H9 (cell line): ENCODE measurements at regions not wholly inside any gene's neighbourhood (a gene's known extent, or its start where the extent isn't known, plus 50 kb on each side); places are given as distances from the start of the nearest gene placed in this dataset.

ENCODE experiments used
- DNase-seq: peaks from one replicate; pipeline ENCODE4 v3.0.0-alpha.2; 2017
- H2AFZ ChIP-seq: one replicate; pipeline ENCODE4 v1.6.1; 2013; ENCODE audit warnings: mild to moderate bottlenecking, low read length, control low read depth, moderate library complexity
- H2AK5ac ChIP-seq: 2 replicates; pipeline ENCODE4 v1.6.1; 2013; ENCODE audit warnings: low read length, control low read depth, mixed read lengths; ENCODE audit not compliant: insufficient read length
- H2BK120ac ChIP-seq: one replicate; pipeline ENCODE4 v1.6.1; 2013; ENCODE audit warnings: low read depth, mild to moderate bottlenecking, low read length, control low read depth, inconsistent platforms; ENCODE audit not compliant: poor library complexity, severe bottlenecking
- H2BK12ac ChIP-seq: 2 replicates; pipeline ENCODE4 v1.6.1; 2013; ENCODE audit warnings: low read length, control low read depth, mixed read lengths, low read depth; ENCODE audit not compliant: insufficient read length
- H2BK15ac ChIP-seq: 2 replicates; pipeline ENCODE4 v1.6.1; 2013; ENCODE audit warnings: low read depth, low read length, control low read depth
- H2BK20ac ChIP-seq: one replicate; pipeline ENCODE4 v1.6.1; 2013; ENCODE audit warnings: low read depth, mild to moderate bottlenecking, low read length, control low read depth, inconsistent platforms; ENCODE audit not compliant: poor library complexity, severe bottlenecking
- H2BK5ac ChIP-seq: 2 replicates; pipeline ENCODE4 v1.6.1; 2013; ENCODE audit warnings: low read length, control low read depth, mixed read lengths; ENCODE audit not compliant: insufficient read length
- H3K14ac ChIP-seq: 2 replicates; pipeline ENCODE4 v1.6.1; 2013; ENCODE audit warnings: low read length, control low read depth; ENCODE audit not compliant: insufficient read depth
- H3K18ac ChIP-seq: 2 replicates; pipeline ENCODE4 v1.6.1; 2013; ENCODE audit warnings: low read depth, mild to moderate bottlenecking, mixed read lengths, low read length, control low read depth; ENCODE audit not compliant: insufficient read length
- H3K23ac ChIP-seq: 2 replicates; pipeline ENCODE4 v1.6.1; 2013; ENCODE audit warnings: low read length, control low read depth, mixed read lengths, low read depth; ENCODE audit not compliant: insufficient read length
- H3K23me2 ChIP-seq: 2 replicates; pipeline ENCODE4 v1.6.1; 2013; ENCODE audit warnings: low read depth, mild to moderate bottlenecking, mixed read lengths, low read length, control low read depth; ENCODE audit not compliant: insufficient read length, poor library complexity, severe bottlenecking
- H3K27ac ChIP-seq: 2 replicates; pipeline ENCODE4 v1.5.1; 2013; ENCODE audit warnings: low read length, control low read depth, mixed read lengths, low read depth; ENCODE audit not compliant: insufficient read length
- H3K27me3 ChIP-seq: 2 replicates; pipeline ENCODE4 v1.6.1; 2013; ENCODE audit warnings: low read length, control low read depth, inconsistent platforms; ENCODE audit not compliant: insufficient read depth
- H3K4ac ChIP-seq: 2 replicates; pipeline ENCODE4 v1.6.1; 2013; ENCODE audit warnings: low read depth, mild to moderate bottlenecking, control low read depth, inconsistent platforms, low read length, moderate library complexity
- H3K4me1 ChIP-seq: 2 replicates; pipeline ENCODE4 v1.6.1; 2013; ENCODE audit warnings: low read length, control low read depth, inconsistent platforms; ENCODE audit not compliant: insufficient read depth
- H3K4me2 ChIP-seq: 2 replicates; pipeline ENCODE4 v1.6.1; 2013; ENCODE audit warnings: low read length, control low read depth, mixed read lengths; ENCODE audit not compliant: insufficient read length, insufficient read depth
- H3K56ac ChIP-seq: 2 replicates; pipeline ENCODE4 v1.6.1; 2013; ENCODE audit warnings: low read depth, mild to moderate bottlenecking, mixed read lengths, low read length, control low read depth; ENCODE audit not compliant: insufficient read length
- H3K79me1 ChIP-seq: 2 replicates; pipeline ENCODE4 v1.6.1; 2013; ENCODE audit warnings: low read depth, mild to moderate bottlenecking, moderate library complexity, low read length, control low read depth, inconsistent platforms; ENCODE audit not compliant: insufficient read depth, poor library complexity, severe bottlenecking
- H3K79me2 ChIP-seq: 2 replicates; pipeline ENCODE4 v1.6.1; 2013; ENCODE audit warnings: low read length, control low read depth, inconsistent platforms; ENCODE audit not compliant: insufficient read depth
- H3K9ac ChIP-seq: 2 replicates; pipeline ENCODE4 v1.6.1; 2013; ENCODE audit warnings: low read length, control low read depth, mixed read lengths; ENCODE audit not compliant: insufficient read length; ENCODE audit errors: extremely low read depth
- H3K9me3 ChIP-seq: one replicate; pipeline ENCODE4 v1.6.1; 2013; ENCODE audit warnings: low read depth, low read length, inconsistent platforms; ENCODE audit not compliant: control insufficient read depth
- H3T11ph ChIP-seq: one replicate; pipeline ENCODE4 v1.6.1; 2013; ENCODE audit warnings: mild to moderate bottlenecking, low read length, control low read depth, inconsistent platforms
- H4K20me1 ChIP-seq: one replicate; pipeline ENCODE4 v1.6.1; 2013; ENCODE audit not compliant: control insufficient read depth, insufficient read length, insufficient read depth
- H4K5ac ChIP-seq: 2 replicates; pipeline ENCODE4 v1.6.1; 2013; ENCODE audit warnings: low read depth, mild to moderate bottlenecking, mixed read lengths, low read length, control low read depth; ENCODE audit not compliant: insufficient read length
- H4K8ac ChIP-seq: replicated peaks from 2 replicates; pipeline ENCODE4 v1.6.1; 2013; ENCODE audit warnings: low read length, control low read depth, mixed read lengths, low read depth; ENCODE audit not compliant: insufficient read length
- H4K91ac ChIP-seq: 2 replicates; pipeline ENCODE4 v1.6.1; 2013; ENCODE audit warnings: low read depth, mild to moderate bottlenecking, moderate library complexity, mixed read lengths, low read length, control low read depth; ENCODE audit not compliant: insufficient read length
- H3K27ac Mint-ChIP-seq, 3 experiments: 2 replicates in 2 of 3; 3 replicates in 1 of 3; pipeline ENCODE4 v1.8.0; 2020 to 2021; ENCODE audit warnings: mixed read lengths in 3 of 3, mild to moderate bottlenecking in 1 of 3, moderate library complexity in 1 of 3
- H3K27me3 Mint-ChIP-seq: 2 replicates; pipeline ENCODE4 v1.8.0; 2021; ENCODE audit warnings: low read depth, mild to moderate bottlenecking, moderate library complexity, mixed read lengths
- H3K36me3 Mint-ChIP-seq, 3 experiments: 2 replicates in 2 of 3; 3 replicates in 1 of 3; pipeline ENCODE4 v1.8.0; 2020 to 2021; ENCODE audit warnings: low read depth in 3 of 3, mixed read lengths in 3 of 3; ENCODE audit not compliant: insufficient read depth in 1 of 3
- H3K4me1 Mint-ChIP-seq, 2 experiments: 2 replicates each; pipeline ENCODE4 v1.8.0; 2020; ENCODE audit warnings: mixed read lengths in 2 of 2
- H3K4me3 Mint-ChIP-seq, 2 experiments: 2 replicates in 1 of 2; 3 replicates in 1 of 2; pipeline ENCODE4 v1.8.0; 2020 to 2021; ENCODE audit warnings: mild to moderate bottlenecking in 2 of 2, mixed read lengths in 2 of 2, moderate library complexity in 1 of 2
- H3K9me3 Mint-ChIP-seq, 2 experiments: 2 replicates in 1 of 2; 3 replicates in 1 of 2; pipeline ENCODE4 v1.8.0; 2020; ENCODE audit warnings: mild to moderate bottlenecking in 2 of 2, mixed read lengths in 2 of 2, moderate library complexity in 1 of 2
- WGBS: extraction: QIAGEN DNeasy Blood & Tissue Kit; methylation state at CpG from one replicate; pipeline ENCODE4 v1.1.7; 2013; ENCODE audit warnings: missing lambda C conversion rate, low lambda C conversion rate, mixed read lengths; ENCODE audit not compliant: insufficient read length; ENCODE audit errors: extremely low coverage; 5-methylcytosine and 5-hydroxymethylcytosine counted together
- TF ChIP-seq, protein P1 (sequence below): fragments of 200-600 bp; sonication (generic); conservative IDR thresholded peaks from 3 replicates; pipeline ENCODE4 v1.8.0; 2021; ENCODE audit warnings: antibody characterized with exemption, mild to moderate bottlenecking

DNA sequence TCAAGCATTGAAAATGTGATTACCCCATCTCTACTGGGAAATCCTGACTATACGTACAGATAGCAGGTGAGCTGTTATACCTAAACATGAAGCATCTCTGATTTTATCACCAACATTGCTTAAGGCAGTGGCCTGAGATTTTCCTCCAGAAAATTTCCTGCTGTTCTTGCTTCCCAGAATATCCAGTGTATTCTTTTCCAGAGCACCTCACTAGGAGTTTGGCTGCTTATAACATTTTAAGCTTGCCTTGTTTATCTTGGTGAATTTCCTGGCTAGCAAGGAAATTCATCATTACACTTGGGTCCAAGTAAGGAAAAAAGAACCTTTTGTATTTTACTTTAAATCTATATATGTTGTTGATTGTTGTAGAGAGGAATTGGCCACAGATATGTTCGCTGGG, 73.0 kb upstream of the CLCN4 start:
- Histone ChIP-seq H3K9me3 (no peaks in the 10 kb centered on the region), H2BK20ac (no peak overlapping the region), H3K18ac (no peak overlapping the region), H3K4me1 (peaks cover 8% of the 10 kb centered on the region; the same call in 1 of the 2 replicates), H3K9ac (no peak overlapping the region), H3K56ac (no peak overlapping the region), H4K91ac (no peak overlapping the region), H2BK15ac (no peak overlapping the region), H4K20me1 (no peaks in the 10 kb centered on the region), H4K5ac (no peak overlapping the region), H3T11ph (no peak overlapping the region), H3K14ac (no peak overlapping the region), H2AK5ac (no peak overlapping the region), H2AFZ (no peak overlapping the region), H2BK120ac (no peak overlapping the region), H3K4ac (no peak overlapping the region), H3K23ac (no peak overlapping the region), H4K8ac (no peak overlapping the region), H2BK5ac (no peak overlapping the region), H3K4me2 (no peak overlapping the region), H3K79me2 (no peaks in the 10 kb centered on the region), H3K79me1 (no peaks in the 10 kb centered on the region), H3K27me3 (no peaks in the 10 kb centered on the region), H3K23me2 (peaks cover 3% of the 10 kb centered on the region), H2BK12ac (no peak overlapping the region), H3K27ac (no peak overlapping the region)
- Mint-ChIP-seq H3K9me3 (peaks cover 37 to 48% of the 10 kb centered on the region in 2 experiments), H3K36me3 (peaks cover 15 to 41% (median 22%) of the 10 kb centered on the region in 3 experiments), H3K4me3 (no peak overlapping the region), H3K27me3 (no peaks in the 10 kb centered on the region), H3K4me1 (peaks cover 14 to 17% of the 10 kb centered on the region in 2 experiments), H3K27ac (no peak overlapping the region)
- TF ChIP-seq, protein P1, sequence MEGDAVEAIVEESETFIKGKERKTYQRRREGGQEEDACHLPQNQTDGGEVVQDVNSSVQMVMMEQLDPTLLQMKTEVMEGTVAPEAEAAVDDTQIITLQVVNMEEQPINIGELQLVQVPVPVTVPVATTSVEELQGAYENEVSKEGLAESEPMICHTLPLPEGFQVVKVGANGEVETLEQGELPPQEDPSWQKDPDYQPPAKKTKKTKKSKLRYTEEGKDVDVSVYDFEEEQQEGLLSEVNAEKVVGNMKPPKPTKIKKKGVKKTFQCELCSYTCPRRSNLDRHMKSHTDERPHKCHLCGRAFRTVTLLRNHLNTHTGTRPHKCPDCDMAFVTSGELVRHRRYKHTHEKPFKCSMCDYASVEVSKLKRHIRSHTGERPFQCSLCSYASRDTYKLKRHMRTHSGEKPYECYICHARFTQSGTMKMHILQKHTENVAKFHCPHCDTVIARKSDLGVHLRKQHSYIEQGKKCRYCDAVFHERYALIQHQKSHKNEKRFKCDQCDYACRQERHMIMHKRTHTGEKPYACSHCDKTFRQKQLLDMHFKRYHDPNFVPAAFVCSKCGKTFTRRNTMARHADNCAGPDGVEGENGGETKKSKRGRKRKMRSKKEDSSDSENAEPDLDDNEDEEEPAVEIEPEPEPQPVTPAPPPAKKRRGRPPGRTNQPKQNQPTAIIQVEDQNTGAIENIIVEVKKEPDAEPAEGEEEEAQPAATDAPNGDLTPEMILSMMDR, result no peak
- no peak for DNase-seq
- WGBS, result no CpG with 5 or more reads among the region's 2 CpGs
